Transverse colon (tissue), 4 donors: ENCODE measurements at regions not wholly inside any gene's neighbourhood (a gene's known extent, or its start where the extent isn't known, plus 50 kb on each side); places are given as distances from the start of the nearest gene placed in this dataset.

Experiments used
- EP300 ChIP-seq: sonication (generic); formaldehyde crosslinking; IDR thresholded peaks from one replicate; pipeline ENCODE4 v1.6.1; 2017; ENCODE audit warnings: antibody characterized with exemption, low read depth
- POLR2A ChIP-seq: fragments of 450-650 bp; IDR thresholded peaks from one replicate; pipeline ENCODE4 v1.6.1; 2016; ENCODE audit warnings: antibody characterized with exemption, mild to moderate bottlenecking, moderate library complexity
- POLR2AphosphoS5 ChIP-seq, 3 donors: sonication (generic); formaldehyde crosslinking; IDR thresholded peaks; one replicate each; pipeline ENCODE4 v1.6.1; 2016; ENCODE audit warnings: antibody characterized with exemption in 3 of 3
- TF ChIP-seq, protein P1 (sequence below), 5 experiments: fragments of 200-600 bp in 3 of 5; fragments of 450-650 bp in 2 of 5; sonication (generic) in 3 of 5; IDR thresholded peaks; 1 replicate in 2 of 5; 2 replicates in 3 of 5; pipeline ENCODE4 v1.5.1; 2016 to 2017; ENCODE audit warnings: antibody characterized with exemption in 5 of 5, inconsistent platforms in 3 of 5, mild to moderate bottlenecking in 2 of 5, moderate library complexity in 1 of 5

- TF ChIP-seq POLR2A: no peak
- TF ChIP-seq, protein P1, sequence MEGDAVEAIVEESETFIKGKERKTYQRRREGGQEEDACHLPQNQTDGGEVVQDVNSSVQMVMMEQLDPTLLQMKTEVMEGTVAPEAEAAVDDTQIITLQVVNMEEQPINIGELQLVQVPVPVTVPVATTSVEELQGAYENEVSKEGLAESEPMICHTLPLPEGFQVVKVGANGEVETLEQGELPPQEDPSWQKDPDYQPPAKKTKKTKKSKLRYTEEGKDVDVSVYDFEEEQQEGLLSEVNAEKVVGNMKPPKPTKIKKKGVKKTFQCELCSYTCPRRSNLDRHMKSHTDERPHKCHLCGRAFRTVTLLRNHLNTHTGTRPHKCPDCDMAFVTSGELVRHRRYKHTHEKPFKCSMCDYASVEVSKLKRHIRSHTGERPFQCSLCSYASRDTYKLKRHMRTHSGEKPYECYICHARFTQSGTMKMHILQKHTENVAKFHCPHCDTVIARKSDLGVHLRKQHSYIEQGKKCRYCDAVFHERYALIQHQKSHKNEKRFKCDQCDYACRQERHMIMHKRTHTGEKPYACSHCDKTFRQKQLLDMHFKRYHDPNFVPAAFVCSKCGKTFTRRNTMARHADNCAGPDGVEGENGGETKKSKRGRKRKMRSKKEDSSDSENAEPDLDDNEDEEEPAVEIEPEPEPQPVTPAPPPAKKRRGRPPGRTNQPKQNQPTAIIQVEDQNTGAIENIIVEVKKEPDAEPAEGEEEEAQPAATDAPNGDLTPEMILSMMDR (IDR thresholded peaks at IDR 0.05): no peak
- TF ChIP-seq POLR2AphosphoS5 (IDR thresholded peaks at IDR 0.05): no peak
- no peak for TF ChIP-seq EP300
These were observed 360.8 kb upstream of the SPHKAP start for GRCh38 chr2:228542277-228542676.
